ENCODE measurements at regions not wholly inside any gene's neighbourhood (a gene's known extent, or its start where the extent isn't known, plus 50 kb on each side); places are given as distances from the start of the nearest gene placed in this dataset.

DNA sequence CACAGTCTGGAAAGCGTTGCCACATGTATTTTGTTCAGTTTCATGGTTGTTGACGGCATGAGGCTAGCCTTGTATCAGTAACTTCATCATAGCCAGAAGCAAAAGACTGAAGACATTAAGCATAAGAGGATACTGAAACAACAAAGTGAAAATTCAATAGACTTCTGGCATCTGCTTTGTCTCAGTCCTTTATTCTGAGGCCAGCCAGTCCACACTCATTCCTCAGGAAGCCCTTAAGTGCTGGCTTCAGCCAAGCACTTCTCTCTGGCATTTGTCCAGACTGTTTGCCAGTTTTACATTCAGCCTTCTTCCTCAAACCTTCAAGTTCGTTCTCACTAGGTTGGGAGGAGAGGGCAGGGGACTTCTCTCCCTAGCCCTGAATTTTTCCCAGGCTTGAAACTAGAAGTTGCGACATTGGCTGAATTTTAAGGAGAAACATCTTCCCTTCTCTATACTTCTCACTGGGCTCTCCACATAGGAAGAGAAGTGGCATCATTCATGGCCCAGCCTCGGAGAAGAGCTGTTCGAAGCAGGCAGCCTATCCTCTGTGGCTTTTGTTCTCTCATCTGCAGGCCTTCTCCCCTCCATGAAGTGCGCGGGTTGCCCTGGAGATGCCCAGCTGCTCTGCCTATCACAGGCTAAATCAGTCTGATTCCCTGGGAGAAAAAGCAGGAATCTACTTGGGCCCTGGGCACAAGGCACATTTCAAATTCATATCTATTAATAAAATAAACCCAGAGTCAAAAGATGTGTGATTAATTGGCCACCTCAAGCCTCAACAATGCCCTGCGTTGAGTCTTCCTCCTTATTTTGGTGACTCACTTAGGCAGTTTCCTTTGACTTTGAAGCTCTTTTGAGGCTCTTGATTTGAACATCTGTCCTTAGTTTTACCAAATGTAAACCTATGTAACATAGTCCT, 130.9 kb upstream of the PLEKHA5 start:
- in situ Hi-C loops (cut with HindIII; ENCODE audit: low pct_ligation_motif_present, low pct_unique_long_range_greater_than_20kb, low sequenced_read_pairs) = no loop called here
- no peak for DNase-seq

DNA sequence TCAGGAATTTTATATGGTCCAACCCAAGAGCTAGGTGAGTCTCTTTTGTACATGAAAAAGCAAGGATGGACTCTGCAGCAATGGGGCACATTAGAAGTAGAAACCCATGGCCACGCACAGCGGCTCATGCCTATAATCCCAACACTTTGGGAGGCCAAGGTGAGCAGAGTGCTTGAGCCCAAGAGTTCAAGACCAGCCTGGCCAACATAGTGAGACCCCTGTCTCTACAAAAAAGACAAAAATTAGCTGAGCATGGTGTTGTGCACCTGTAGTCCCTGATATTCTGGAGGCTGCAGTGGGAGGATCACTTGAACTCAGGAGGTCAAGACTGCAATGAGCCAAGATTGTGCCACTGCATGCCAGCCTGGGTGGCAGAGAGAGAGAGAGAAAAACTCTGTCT, 128.7 kb upstream of the PLEKHA5 start:
- no peak for DNase-seq
- in situ Hi-C loops (cut with HindIII; ENCODE audit: low pct_ligation_motif_present, low pct_unique_long_range_greater_than_20kb, low sequenced_read_pairs) = no loop called here

DNA sequence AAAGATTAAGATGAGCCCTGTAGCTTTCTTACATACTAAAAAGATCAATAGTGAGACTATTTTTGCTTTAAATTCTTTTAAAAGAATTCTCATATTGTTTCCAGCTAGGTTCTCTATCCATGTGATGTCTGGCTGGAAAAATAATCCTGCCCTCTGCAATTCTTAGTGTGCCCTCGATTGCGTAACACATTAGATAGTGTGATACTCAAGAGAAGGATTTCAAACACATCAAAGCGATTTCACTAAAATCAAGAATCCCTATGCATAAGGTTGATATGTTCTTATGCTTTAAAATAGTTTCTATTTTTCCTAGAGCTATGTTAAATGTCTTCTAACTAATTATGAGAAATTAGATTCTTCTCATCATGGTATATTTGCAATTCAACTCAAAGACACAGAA, 127.3 kb upstream of the PLEKHA5 start:
- no peak for DNase-seq
- in situ Hi-C loops (cut with HindIII; ENCODE audit: low pct_ligation_motif_present, low pct_unique_long_range_greater_than_20kb, low sequenced_read_pairs) = no loop called here

DNA sequence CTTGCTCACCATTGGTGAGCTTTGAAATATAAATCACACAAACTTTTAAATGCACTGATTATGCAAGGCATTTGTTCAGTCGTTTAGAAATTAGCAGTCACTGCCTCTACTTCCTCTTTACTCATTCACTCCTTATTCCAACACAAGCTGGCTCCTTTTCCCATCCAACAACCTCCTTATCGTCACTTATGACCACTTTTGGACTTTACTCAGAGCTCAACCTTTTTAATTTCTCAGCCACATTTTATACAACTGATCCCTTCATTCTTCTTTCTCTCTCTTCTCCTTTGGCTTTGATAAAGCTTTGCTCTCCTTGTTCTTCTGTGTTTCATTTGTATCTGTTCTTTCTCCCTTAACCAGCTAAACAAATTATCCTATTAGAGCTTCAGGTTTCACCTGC, 126.4 kb upstream of the PLEKHA5 start:
- DNase-seq = no peak
- in situ Hi-C loops (cut with HindIII; ENCODE audit: low pct_ligation_motif_present, low pct_unique_long_range_greater_than_20kb, low sequenced_read_pairs) = no loop called here

DNA sequence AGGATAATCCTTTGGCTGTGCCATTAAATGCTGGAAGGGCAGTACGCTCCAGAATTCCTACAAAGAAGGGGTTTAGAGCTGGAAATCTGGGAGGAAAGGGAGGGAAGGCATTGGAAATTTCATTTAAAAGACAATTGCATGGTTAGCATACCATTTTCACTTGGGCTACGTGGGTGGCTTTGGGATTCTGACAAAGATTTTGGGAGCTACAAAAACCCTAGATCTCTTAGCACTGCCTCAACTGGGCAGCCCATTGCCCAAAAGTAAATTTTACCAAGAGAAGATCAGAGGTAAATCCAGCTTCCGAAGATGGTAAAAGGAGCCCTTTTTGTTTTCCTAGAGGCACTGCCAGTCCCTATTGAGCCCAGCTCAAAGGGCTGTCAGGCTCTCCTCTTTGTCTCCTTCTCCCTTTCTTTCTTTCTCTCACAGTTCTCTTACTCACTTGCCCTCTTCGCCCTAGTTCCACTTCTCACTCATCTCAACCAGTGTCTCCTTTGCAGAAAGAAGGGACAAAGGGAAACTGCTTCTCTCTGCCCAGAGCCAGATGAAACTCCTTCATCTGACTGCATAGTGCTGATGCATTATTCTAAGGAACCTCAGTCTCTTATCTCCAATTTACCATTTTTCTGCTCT, 125.4 kb upstream of the PLEKHA5 start:
- DNase-seq = no peak
- in situ Hi-C loops (cut with HindIII; ENCODE audit: low pct_ligation_motif_present, low pct_unique_long_range_greater_than_20kb, low sequenced_read_pairs) = no loop called here

DNA sequence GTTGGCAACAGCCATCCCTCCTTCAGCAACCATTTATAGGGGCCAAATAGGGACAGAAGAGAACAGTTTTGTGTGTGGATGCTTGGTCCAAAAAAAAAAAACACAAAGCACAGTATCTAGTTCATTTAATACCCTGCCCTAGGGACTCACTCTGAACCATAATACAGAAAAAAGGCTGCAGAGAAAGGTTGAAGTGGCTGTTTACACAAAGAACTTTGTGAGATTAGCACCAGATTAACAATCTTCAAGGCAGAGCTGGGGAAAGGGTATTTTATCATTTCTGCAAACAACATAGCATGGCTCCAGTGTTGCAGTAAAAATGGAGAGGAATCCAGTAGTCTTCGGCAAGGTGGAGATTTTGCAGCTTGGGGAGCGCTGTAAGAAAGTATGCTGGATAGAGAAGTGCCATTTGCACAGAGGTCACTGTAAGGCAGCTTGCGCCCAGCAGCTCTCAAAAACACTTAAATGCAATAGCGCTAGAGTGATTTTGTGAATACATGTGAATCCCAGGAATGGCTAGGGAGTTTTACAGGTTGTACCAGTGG, 124.2 kb upstream of the PLEKHA5 start:
- in situ Hi-C loops (cut with HindIII; ENCODE audit: low pct_ligation_motif_present, low pct_unique_long_range_greater_than_20kb, low sequenced_read_pairs) = no loop called here
- DNase-seq = no peak

DNA sequence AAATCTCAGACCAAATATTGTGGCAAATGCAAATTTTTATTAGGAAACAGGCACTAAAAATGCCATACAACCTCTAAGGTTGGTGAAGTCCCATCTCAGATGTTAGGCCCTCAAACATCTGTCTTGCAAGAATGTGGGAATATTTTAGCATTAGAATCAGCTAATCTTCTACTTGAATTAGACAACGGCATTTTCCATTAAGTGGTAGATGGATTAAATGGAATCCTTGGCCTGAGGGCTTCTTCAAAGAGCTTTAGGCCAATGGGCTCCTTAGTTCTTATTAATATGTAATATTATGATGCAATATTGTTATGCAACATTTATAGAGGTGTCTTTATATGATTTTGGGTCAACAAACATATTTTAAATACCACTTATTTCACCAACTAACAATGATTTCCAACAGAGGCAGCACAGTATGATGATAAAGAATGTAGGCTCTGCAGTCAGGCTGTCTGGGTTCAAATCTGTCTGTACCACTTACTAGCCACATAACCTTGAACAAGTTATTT, 122.9 kb upstream of the PLEKHA5 start:
- in situ Hi-C loops (cut with HindIII; ENCODE audit: low pct_ligation_motif_present, low pct_unique_long_range_greater_than_20kb, low sequenced_read_pairs) = no loop called here
- no peak for DNase-seq

DNA sequence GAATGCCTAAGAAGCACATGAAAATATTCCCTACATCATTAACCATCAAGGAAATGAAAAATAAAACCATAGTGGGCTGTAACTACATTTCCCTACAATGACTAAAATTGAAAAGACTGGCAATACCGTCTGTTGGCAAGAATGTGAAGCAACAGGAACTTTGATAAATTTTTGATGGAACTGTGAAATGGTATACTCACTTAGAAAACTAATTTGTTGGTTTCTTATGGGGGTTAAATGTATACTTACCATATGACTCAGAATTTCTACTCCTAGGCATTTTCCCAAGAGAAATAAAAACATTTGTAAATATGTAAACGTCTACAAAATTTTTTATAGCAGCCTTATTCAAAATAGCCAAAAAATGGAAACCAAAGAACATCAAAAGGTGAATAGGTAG, 121.4 kb upstream of the PLEKHA5 start:
- in situ Hi-C loops (cut with HindIII; ENCODE audit: low pct_ligation_motif_present, low pct_unique_long_range_greater_than_20kb, low sequenced_read_pairs) = no loop called here

DNA sequence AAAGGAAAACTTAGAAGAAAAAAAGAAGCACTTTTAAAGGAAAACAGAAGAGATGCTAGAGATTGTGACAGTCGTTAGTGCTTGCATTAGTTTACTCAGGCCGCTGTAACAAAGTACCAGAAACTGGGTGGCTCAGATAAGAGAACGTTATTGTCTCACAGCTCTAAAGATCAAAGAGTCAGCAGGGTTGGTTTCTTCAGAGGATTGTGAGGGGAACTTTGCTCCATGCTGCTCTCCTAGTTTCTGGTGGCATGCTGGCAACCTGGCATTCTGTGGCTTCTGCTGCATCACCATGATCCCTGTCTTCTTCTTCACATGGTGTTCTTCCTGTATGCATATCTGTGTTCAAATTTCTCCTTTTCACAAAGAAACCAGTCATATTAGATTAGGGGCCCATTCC, 119.4 kb upstream of the PLEKHA5 start:
- DNase-seq = no peak
- in situ Hi-C loops (cut with HindIII; ENCODE audit: low pct_ligation_motif_present, low pct_unique_long_range_greater_than_20kb, low sequenced_read_pairs) = no loop called here

More for the DNA sequence above, 121.4 kb upstream of the PLEKHA5 start:
- DNase-seq = no peak

DNA sequence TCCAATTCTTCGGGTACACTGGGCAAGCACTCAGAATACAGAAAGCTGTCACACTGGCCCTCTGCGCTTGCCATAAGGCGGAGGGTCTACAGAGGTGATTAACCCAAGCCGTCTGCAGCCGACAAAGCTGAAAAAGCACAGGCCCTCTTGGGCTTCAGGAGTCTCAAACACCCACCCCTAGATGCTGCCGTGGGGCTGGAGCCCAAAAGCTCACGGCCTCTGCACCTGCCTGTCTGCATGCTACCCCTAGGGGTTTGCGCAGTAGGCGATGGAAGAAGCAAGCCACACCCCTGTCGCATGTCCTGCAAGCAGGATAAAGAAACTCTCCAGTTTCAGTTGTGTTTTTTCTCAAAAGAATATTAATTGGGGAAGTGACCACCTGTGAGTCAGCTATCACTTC, 118.8 kb upstream of the PLEKHA5 start:
- no peak for DNase-seq
- in situ Hi-C loops (cut with HindIII; ENCODE audit: low pct_ligation_motif_present, low pct_unique_long_range_greater_than_20kb, low sequenced_read_pairs) = no loop called here

DNA sequence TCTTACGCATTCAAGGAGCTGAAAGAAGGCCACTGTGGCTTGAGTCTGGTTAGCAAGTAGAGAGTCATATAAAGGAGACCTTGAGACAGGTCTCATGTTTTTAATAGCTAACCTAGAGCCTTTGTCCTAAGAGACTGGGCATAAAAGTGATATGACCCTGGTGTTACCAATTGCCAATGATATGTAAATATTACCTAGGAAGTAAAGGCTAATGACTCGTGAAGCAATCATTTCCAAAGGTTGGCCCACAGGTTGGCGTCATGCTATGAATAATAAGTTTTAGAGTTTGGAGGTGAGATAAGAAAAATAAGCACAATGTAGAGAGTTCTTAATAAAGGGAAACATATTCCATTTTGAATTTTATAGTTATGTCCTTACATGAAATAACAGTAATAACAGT, 116.6 kb upstream of the PLEKHA5 start:
- DNase-seq = no peak
- in situ Hi-C loops (cut with HindIII; ENCODE audit: low pct_ligation_motif_present, low pct_unique_long_range_greater_than_20kb, low sequenced_read_pairs) = no loop called here

DNA sequence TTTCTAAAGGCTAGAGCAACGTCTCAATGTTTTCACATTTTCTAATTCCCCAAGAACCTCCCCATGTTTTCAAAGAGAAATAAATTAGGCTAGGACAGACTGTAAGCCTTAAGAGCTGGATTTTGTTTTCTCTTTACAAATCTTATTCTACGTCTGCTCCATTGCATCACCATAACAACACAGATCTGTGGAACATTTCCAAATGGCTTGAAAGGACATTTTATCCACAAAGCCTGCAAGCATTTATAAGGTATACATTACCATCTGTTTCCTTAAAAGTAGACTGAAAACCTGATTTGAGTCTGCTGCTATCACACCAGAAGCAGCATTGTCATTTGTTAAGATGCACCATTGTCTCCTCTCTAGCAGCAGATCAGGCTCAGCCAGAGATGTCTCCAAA, 115.3 kb upstream of the PLEKHA5 start:
- DNase-seq = no peak
- in situ Hi-C loops (cut with HindIII; ENCODE audit: low pct_ligation_motif_present, low pct_unique_long_range_greater_than_20kb, low sequenced_read_pairs) = no loop called here

DNA sequence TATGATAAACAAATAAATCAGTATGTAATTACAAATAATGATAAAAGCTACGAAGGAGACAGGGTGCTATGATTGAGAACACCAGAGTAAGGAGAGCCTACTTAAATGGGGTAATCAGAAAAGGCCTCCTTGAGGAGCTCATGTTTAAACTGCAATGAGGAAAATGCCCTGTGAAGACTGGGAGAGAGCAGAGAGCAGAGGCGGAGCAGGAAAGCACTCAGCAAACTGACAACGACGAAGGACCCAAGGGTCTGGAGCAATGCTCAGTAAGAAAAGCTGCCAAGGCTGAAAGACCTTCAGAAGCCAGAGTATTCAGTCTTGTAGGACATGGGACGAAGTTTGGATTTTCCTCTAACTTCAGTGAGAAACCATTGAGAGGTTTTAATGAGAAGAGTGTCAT, 114.2 kb upstream of the PLEKHA5 start:
- in situ Hi-C loops (cut with HindIII; ENCODE audit: low pct_ligation_motif_present, low pct_unique_long_range_greater_than_20kb, low sequenced_read_pairs) = no loop called here
- no peak for DNase-seq

DNA sequence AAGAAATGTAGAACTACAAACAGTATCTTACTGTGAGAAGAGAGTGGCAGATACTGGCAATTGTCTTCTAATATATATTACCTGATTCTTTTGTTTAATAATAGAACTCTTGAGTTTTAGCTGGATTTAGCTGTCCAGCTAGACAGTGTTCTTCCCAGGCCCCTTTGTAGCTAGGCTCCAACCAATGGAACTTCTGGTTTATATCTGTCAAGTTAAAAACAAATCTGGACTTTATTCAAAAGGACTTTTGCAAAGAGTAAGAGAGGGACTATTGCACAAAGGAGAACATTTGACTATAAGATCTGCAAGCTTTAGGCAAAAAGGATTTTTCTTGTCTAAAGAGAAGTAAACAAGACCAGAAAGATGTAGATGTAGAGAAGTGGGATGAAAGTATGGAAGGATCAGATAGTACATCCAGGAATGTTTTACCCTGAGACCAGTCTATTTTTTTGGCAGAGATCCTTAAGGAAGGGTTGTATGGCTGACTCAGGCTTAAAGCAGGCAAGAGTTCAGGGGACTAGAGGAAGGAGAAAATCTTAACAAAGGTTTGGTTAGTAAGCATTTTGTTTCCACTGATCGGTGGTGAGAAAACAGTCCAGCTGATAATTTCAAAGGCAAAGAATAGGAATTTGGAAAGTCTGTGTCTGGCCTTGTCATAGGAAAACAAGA, 111.1 kb upstream of the PLEKHA5 start:
- in situ Hi-C loops (cut with HindIII; ENCODE audit: low pct_ligation_motif_present, low pct_unique_long_range_greater_than_20kb, low sequenced_read_pairs) = no loop called here
- peak; percentile 72 for DNase-seq

DNA sequence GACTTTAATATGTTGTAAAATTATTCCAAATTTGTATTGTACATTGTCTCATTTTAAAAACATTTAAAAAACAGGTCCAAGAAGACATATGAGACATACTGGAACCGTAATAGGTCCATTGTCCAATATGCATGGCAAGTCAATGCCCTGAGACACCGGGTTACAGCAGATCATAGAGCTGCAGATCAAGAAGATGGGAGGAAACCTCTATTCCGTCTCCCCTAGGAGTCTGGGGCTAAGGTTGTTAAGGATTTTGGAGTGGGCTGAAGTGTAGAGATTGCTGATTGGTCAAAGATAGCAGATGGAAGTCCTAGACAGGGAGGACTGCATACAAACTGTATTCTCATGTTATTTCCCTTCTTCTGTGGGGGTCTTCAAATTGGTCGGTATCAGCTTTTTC, 108.3 kb upstream of the PLEKHA5 start:
- DNase-seq = no peak
- in situ Hi-C loops (cut with HindIII; ENCODE audit: low pct_ligation_motif_present, low pct_unique_long_range_greater_than_20kb, low sequenced_read_pairs) = no loop called here

DNA sequence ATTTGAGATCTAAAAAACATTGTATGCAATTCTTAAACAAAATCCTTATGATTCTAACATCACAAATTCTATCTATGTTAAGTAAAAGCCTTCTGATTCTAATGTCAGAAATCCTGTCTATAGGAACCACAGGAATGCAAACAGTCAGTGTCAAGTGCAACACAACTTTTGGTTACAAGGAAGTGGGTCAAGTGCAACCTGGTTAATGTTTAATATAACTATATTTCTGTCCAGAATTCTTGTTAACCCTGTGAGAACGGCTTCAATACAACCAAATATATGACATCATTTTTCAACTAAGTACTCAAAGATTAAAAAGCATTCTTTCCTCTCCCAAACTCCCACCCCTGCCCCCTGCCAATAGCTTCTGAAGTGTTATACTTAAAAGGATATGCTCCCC, 107.9 kb upstream of the PLEKHA5 start:
- in situ Hi-C loops (cut with HindIII; ENCODE audit: low pct_ligation_motif_present, low pct_unique_long_range_greater_than_20kb, low sequenced_read_pairs) = no loop called here
- DNase-seq = peak; percentile 90

DNA sequence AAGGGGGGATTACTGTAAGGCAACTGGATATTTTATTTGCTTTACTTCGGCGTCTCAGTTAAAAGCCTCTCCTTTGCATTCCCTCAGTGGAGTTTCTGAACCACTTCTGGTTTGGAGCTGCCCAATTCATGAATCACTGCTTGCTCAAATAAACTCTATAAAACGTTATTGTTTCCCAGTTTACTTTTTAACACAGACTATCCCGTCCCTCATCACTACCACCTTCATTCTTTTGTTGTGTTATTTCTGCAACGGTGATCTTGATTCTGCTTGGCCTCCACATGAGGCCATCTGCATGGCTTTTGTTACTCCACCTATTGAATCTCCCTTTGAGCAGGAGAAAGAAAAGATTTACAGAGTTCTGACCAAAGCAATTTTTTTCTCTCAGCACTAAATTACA, 104.0 kb upstream of the PLEKHA5 start:
- in situ Hi-C loops (cut with HindIII; ENCODE audit: low pct_ligation_motif_present, low pct_unique_long_range_greater_than_20kb, low sequenced_read_pairs) = no loop called here
- DNase-seq = peak; percentile 10

DNA sequence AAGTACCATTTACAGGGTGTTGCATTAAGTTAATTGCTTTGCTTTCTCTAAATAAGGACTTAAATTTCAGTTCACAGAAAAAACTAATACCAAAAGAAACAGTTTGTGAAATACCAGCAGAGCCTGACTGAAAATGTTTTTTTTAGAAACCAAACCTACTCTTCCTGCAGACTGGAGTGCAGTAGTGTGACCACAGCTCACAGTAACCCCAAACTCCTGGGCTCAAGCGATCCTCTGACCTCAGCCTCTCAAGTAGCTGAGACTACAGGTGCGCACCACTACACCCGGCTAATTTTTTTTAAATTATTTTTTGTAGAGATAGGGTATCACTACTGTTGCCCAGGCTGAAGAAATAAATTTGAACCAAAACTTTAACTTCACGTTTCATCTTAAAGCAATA, 103.5 kb upstream of the PLEKHA5 start:
- in situ Hi-C loops (cut with HindIII; ENCODE audit: low pct_ligation_motif_present, low pct_unique_long_range_greater_than_20kb, low sequenced_read_pairs) = no loop called here
- no peak for DNase-seq

Data from ACHN (cell line).